GM19455 (cell line): ENCODE measurements at regions not wholly inside any gene's neighbourhood (a gene's known extent, or its start where the extent isn't known, plus 50 kb on each side); places are given as distances from the start of the nearest gene placed in this dataset.

Experiments
- ATAC-seq: cut with Tn5 transposase; IDR thresholded peaks from one replicate; pipeline ENCODE4 v1.9.1; 2021; ENCODE audit not compliant: unreplicated experiment

DNA sequence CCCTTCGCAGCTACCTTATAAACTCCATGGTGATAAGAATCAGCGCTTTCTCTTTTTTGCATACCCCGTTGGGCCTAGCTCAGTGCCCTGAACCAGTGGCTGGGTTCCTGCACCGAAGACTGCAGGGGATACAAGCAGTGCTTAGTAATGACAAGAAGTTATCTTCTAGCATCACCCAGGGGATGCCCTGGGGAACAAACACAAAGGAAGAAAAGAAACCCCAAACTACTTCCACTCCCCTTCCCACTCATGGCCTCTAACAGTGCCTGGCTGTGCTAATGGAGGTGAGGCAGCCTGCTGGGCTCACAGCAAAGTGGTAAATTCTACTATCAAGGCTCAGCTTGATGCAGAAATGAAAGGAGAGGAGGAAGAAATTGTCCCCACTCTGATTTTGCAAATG, 314.7 kb downstream of the TXNL1 start:
- ATAC-seq, result no peak

GRCh38 chr18:56322406-56322805, 316.0 kb downstream of the TXNL1 start:
- ATAC-seq, result no peak

DNA sequence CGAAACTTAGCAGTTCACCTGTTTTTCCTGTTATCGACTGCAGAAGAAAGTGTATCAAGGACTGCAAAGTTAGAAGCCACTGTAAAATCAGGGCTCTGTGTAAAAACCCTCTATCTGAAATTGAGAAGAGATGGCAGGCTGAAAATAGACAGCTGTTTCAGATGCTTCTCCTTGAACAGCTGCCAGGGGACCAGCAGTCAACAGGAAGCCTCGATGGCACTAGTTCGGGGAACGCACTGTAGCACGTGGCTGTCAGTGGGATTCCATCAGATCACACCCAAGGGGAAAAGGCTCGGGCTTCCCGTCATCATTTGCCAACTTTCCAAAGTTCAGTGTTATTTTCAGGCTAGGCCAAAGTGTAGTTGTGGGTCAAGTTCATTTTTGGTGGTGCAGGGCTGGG, 316.9 kb downstream of the TXNL1 start:
- ATAC-seq, result no peak

DNA sequence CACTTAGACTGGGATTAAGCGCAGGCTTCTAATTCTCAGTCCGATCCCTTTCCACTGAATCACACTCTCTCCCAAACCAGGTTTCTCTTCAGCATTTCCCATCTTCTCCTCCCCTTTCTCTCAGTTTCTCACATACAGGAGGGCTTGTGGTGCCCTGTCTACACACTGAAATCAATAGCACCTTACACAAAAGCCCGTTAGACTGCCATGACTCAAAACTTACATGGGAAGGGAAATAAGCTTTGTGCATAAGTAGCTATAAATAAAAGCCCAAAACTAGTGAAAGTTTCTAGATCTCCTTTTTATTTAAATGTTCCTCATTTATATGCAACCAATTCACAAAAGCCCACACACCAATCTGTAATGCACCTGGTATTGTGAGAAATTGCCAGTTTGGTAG, 318.4 kb downstream of the TXNL1 start:
- no peak for ATAC-seq

DNA sequence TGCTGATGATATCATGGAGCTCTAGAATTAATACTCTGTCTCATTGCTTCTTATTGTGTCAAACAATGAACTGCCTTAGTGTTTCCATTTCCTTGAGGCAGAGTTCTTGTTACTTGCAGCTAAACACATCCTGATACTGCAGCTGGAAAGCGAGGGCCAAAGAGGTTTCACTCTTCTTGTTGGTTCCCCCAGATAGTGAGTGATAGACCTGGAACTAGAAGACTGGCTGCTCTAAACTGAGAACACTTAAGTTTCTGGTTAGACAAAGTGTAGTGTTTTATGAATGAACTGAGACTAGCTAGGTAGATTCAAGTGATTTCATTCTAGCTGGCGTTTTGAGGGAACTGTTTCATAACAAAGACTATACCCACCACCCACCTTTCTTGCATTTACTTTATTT, 321.7 kb downstream of the TXNL1 start:
- no peak for ATAC-seq

- no peak for ATAC-seq
Measured at GRCh38 chr18:56315363-56315762, 323.0 kb downstream of the TXNL1 start.

- no peak for ATAC-seq
Measured at GRCh38 chr18:56314396-56314795, 324.0 kb downstream of the TXNL1 start.

DNA sequence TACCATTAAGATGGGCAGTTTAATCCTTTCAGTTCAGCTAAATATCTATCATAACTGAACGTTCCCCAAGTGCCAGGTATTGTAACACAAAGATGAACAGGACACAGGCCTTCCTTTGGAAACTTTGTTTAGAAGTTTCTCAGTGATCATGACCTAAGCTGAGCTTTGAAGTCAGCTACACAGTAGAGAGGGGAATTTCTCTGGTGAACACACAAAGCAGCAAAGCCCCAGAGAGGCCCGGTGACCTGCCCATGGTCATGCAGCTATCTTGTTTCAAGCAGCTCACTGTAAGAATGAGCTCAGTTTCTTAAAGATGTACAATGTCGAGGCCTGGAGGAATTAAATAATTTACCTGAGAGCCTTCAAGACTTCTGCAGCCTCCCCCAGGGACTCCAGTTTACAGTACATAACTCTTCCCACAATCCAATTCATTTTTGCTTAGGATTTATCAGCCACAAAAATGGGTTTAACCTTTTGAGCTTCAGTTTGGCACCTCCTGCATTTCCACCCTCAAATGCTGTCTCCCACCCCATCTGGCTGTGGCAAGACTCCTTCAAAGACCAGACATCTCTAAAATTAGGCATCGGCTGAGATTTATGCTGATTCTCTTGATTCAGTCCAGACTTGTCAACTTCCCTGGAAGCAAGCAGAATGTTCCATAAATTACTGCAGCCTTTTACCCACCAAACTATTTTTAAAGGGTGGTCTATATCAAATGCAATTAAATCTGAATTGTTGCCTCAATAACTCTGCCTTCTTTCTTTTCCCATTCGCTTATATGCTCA, 325.6 kb downstream of the TXNL1 start:
- ATAC-seq, result no peak

DNA sequence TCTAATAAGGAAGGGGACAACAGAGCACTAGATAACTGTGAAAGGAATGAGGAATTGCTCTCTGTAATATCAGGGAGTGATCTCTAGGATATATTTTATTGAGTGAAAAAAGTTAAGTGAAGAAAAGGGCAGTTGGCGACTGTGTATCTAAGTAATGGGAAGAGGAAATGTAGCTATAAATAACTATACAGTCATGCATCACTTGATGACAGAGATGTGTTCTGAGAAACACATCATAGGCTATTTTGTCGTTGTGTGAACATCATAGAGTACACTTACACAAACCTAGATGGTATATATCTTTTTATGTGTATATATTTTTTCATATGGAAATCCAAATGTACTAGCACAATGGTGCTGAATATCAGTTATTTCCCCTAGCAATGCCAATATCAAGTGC, 329.3 kb downstream of the TXNL1 start:
- no peak for ATAC-seq

DNA sequence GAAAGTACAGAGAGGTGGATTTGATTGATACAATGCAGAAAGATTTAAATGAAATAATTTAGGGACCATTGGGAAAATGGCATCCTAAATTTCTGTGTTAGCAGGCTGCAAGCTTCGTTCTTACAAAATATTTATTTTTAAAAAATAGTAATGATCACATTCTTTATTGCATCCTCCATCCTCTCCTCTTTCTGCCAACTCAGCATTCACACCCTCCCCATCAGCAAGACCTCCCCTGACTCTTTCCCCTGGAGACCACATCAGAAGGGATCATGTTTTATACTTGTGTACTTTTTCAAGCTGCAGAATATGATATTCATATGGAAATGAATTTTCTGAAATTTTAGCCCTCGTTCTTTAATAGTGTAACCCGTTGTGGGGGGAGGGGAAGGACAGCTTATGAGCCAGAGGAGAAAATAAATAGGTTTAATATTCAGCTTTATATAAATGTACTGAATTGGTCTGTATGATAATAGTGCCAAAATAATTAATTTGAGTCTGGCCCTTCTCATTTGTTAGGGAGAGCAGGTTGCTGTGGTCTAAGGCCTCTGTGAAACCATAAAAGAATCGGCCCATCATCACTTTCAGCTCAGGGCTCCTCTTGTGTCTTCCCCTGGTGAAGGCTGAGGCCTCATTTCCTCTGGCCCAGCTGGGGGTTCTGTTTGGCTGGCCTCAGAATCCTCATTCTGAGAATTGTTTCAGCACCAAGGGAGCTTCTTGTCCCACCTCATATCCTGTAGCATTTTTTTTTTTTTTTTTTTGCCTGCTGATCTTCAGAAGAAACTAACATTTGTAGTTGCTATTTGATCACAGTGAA, 330.8 kb downstream of the TXNL1 start:
- ATAC-seq, result no peak

- no peak for ATAC-seq
Measured at GRCh38 chr18:56306797-56307196, 331.6 kb downstream of the TXNL1 start.

- ATAC-seq, result no peak
Measured at GRCh38 chr18:56305583-56305982, 332.8 kb downstream of the TXNL1 start.

GRCh38 chr18:56302156-56302555, 336.2 kb downstream of the TXNL1 start:
- no peak for ATAC-seq

GRCh38 chr18:56299740-56300139, 338.7 kb downstream of the TXNL1 start:
- ATAC-seq, result no peak

- ATAC-seq, result no peak
Measured at GRCh38 chr18:56298935-56299334, 339.5 kb downstream of the TXNL1 start.

- no peak for ATAC-seq
Measured at GRCh38 chr18:56296381-56296780, 342.0 kb downstream of the TXNL1 start.

DNA sequence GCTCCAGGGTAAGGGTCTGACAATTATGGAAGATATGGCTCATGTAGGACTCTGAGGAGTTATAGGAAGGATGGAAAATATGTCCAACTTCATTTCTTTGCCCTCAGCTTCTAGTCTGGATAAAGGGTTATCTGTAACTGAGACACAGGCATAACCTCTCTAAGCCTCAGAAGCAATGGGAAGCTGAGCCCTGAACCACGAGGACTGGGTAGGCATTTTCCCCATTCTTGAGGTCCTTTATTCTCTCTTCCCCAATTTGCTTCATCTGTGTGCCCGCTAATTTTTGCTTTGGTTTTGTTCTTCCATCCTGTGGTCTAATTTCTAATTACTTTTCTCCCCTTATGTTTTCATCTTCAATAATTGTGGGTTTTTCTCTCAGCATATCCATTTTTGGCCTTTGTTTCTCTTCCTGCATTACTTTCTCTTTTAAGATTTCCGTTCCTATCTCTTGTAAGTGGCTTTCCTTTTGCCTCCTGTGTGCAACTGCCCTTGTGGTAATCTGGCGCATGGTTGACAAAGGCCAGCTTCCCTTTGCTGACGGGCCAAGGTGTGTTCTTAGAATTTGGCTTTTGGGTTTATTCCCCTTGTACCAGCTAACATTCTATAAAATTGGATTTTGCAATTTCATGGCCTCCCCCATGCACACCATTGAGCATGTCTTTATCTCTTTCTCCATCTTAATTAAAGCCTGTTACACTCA, 343.8 kb downstream of the TXNL1 start:
- no peak for ATAC-seq

- no peak for ATAC-seq
Measured at GRCh38 chr18:56291294-56291693, 347.1 kb downstream of the TXNL1 start.

GRCh38 chr18:56289381-56289780, 349.0 kb downstream of the TXNL1 start:
- ATAC-seq, result no peak

DNA sequence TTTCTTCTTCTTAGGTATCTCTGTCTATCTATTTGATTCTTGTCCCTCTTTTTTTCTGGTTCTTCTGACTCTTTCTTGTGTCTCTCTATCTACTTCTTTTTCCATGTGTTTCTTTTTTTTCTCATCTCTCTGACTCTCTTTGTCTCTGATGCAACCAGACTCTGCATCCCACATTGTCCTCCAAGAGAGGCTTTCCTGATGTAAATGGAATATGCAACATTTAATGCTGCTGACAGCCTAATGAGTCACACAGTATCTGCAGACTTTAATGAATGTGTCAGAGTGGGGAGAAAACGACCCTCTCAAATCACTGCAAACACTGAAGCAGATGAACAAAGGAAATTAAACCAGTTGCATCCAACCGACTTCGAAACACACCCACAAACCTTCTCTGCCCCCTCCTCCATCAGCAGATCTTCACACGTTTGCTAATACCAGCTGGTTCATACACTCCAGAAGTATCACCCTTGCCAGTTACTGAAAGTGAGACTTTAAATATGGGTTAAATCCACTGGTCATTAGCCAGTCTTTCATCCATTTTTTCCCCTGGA, 351.5 kb downstream of the TXNL1 start:
- ATAC-seq, result no peak

GRCh38 chr18:56285387-56286065, 352.9 kb downstream of the TXNL1 start:
- ATAC-seq, result no peak
